Endothelial cell (in vitro differentiated cells): ENCODE measurements at regions not wholly inside any gene's neighbourhood (a gene's known extent, or its start where the extent isn't known, plus 50 kb on each side); places are given as distances from the start of the nearest gene placed in this dataset.

Experiments used
- DNase-seq: peaks from one replicate; pipeline ENCODE4 v3.0.0; 2021; ENCODE audit warnings: low spot score
- H3K27ac Mint-ChIP-seq: one replicate; pipeline ENCODE4 v1.8.0; 2021; ENCODE audit warnings: mixed read lengths, inconsistent platforms; ENCODE audit not compliant: unreplicated experiment
- H3K27me3 Mint-ChIP-seq: one replicate; pipeline ENCODE4 v1.8.0; 2021; ENCODE audit warnings: mild to moderate bottlenecking, moderate library complexity, mixed read lengths, inconsistent platforms; ENCODE audit not compliant: unreplicated experiment
- H3K36me3 Mint-ChIP-seq: one replicate; pipeline ENCODE4 v1.8.0; 2021; ENCODE audit warnings: mild to moderate bottlenecking, low read depth, mixed read lengths, inconsistent platforms; ENCODE audit not compliant: unreplicated experiment
- H3K4me1 Mint-ChIP-seq: one replicate; pipeline ENCODE4 v1.8.0; 2021; ENCODE audit warnings: mild to moderate bottlenecking, mixed read lengths, inconsistent platforms; ENCODE audit not compliant: unreplicated experiment
- H3K4me3 Mint-ChIP-seq: one replicate; pipeline ENCODE4 v1.8.0; 2021; ENCODE audit warnings: mild to moderate bottlenecking, mixed read lengths, inconsistent platforms; ENCODE audit not compliant: unreplicated experiment
- H3K9me3 Mint-ChIP-seq: one replicate; pipeline ENCODE4 v1.8.0; 2021; ENCODE audit warnings: mixed read lengths, inconsistent platforms; ENCODE audit not compliant: unreplicated experiment
- CTCF ChIP-seq: fragments of 200-600 bp; sonication (generic); IDR thresholded peaks from one replicate; pipeline ENCODE4 v1.5.0; 2021; ENCODE audit warnings: antibody characterized with exemption; ENCODE audit not compliant: unreplicated experiment

- no peak for DNase-seq
- H3K4me1 Mint-ChIP-seq = no peaks in the 10 kb centered on the region
- H3K36me3 Mint-ChIP-seq = no peaks in the 10 kb centered on the region
- H3K27ac Mint-ChIP-seq = no peak overlapping the region
- H3K27me3 Mint-ChIP-seq = no peaks in the 10 kb centered on the region
- no peak overlapping the region for H3K4me3 Mint-ChIP-seq
- no peak for TF ChIP-seq CTCF
- H3K9me3 Mint-ChIP-seq = no peaks in the 10 kb centered on the region
Observed at GRCh38 chr21:25029580-25029979, 577.7 kb downstream of the MRPL39 start.

- DNase-seq = no peak
- peaks cover 7% of the 10 kb centered on the region for H3K9me3 Mint-ChIP-seq
- no peaks in the 10 kb centered on the region for H3K36me3 Mint-ChIP-seq
- H3K4me1 Mint-ChIP-seq = no peaks in the 10 kb centered on the region
- TF ChIP-seq CTCF = no peak
- H3K27me3 Mint-ChIP-seq = peaks cover 1% of the 10 kb centered on the region
- H3K27ac Mint-ChIP-seq = no peak overlapping the region
- no peak overlapping the region for H3K4me3 Mint-ChIP-seq
Observed at GRCh38 chr21:25025596-25025995, 581.7 kb downstream of the MRPL39 start.

GRCh38 chr21:25024639-25025038 is 582.6 kb downstream of the MRPL39 start:
- peaks cover 4% of the 10 kb centered on the region for H3K36me3 Mint-ChIP-seq
- H3K4me3 Mint-ChIP-seq = no peak overlapping the region
- H3K27ac Mint-ChIP-seq = no peak overlapping the region
- H3K27me3 Mint-ChIP-seq = peaks cover 1% of the 10 kb centered on the region
- DNase-seq = no peak
- no peak for TF ChIP-seq CTCF
- H3K9me3 Mint-ChIP-seq = peaks cover 7% of the 10 kb centered on the region
- H3K4me1 Mint-ChIP-seq = no peaks in the 10 kb centered on the region

GRCh38 chr21:25005388-25005787 is 601.9 kb downstream of the MRPL39 start:
- H3K4me3 Mint-ChIP-seq = no peak overlapping the region
- DNase-seq = no peak
- H3K9me3 Mint-ChIP-seq = no peaks in the 10 kb centered on the region
- no peaks in the 10 kb centered on the region for H3K4me1 Mint-ChIP-seq
- no peaks in the 10 kb centered on the region for H3K27me3 Mint-ChIP-seq
- TF ChIP-seq CTCF = no peak
- no peaks in the 10 kb centered on the region for H3K36me3 Mint-ChIP-seq
- no peak overlapping the region for H3K27ac Mint-ChIP-seq

GRCh38 chr21:25002676-25003075 is 604.6 kb downstream of the MRPL39 start:
- Mint-ChIP-seq H3K4me1 (no peaks in the 10 kb centered on the region), H3K4me3 (no peak overlapping the region), H3K27ac (no peak overlapping the region), H3K36me3 (no peaks in the 10 kb centered on the region), H3K9me3 (no peaks in the 10 kb centered on the region), H3K27me3 (no peaks in the 10 kb centered on the region)
- no peak for TF ChIP-seq CTCF
- DNase-seq = no peak
